ENCODE measurements at regions not wholly inside any gene's neighbourhood (a gene's known extent, or its start where the extent isn't known, plus 50 kb on each side); places are given as distances from the start of the nearest gene placed in this dataset.

- intact Hi-C loops (cut with DNase I) = no loop called here
- H3K4me3 ChIP-seq = no peak overlapping the region
- H3K4me1 ChIP-seq (ENCODE audit: insufficient read depth) = peaks cover 5% of the 10 kb centered on the region
- 80 to 93% (median 81%) methylated on average over 2 of the region's 2 CpGs for WGBS, 3 donors
- H3K9me3 ChIP-seq = no peaks in the 10 kb centered on the region
- no peak overlapping the region for H3K27ac ChIP-seq
- H3K27me3 ChIP-seq = no peaks in the 10 kb centered on the region
- no peaks in the 10 kb centered on the region for H3K36me3 ChIP-seq
- DNase-seq = no peak
- TF ChIP-seq POLR2A (IDR thresholded peaks at IDR 0.05) (no peak), CTCF (IDR thresholded peaks at IDR 0.05) (no peak), EP300 (IDR thresholded peaks at IDR 0.05) (no peak)
These were observed 537.9 kb upstream of the JARID2 start for GRCh38 chr6:14707971-14708465.

GRCh38 chr6:14709066-14709670 lies 536.7 kb upstream of the JARID2 start:
- Histone ChIP-seq H3K9me3 (no peaks in the 10 kb centered on the region), H3K27ac (no peak overlapping the region), H3K4me3 (no peak overlapping the region), H3K4me1 (ENCODE audit: insufficient read depth) (peaks cover 8% of the 10 kb centered on the region), H3K27me3 (no peaks in the 10 kb centered on the region), H3K36me3 (no peaks in the 10 kb centered on the region)
- TF ChIP-seq EP300 (IDR thresholded peaks at IDR 0.05) (no peak), POLR2A (IDR thresholded peaks at IDR 0.05) (no peak), CTCF (IDR thresholded peaks at IDR 0.05) (no peak)
- intact Hi-C loops (cut with DNase I) = no loop called here
- no peak for DNase-seq
- WGBS, 3 donors = 95 to 98% (median 95%) methylated on average over 12 of the region's 12 CpGs

GRCh38 chr6:14709900-14710299 lies 536.0 kb upstream of the JARID2 start:
- Histone ChIP-seq H3K36me3 (no peaks in the 10 kb centered on the region), H3K27ac (no peak overlapping the region), H3K4me3 (no peak overlapping the region), H3K4me1 (ENCODE audit: insufficient read depth) (peaks cover 8% of the 10 kb centered on the region), H3K27me3 (no peaks in the 10 kb centered on the region), H3K9me3 (no peaks in the 10 kb centered on the region)
- TF ChIP-seq CTCF (IDR thresholded peaks at IDR 0.05) (no peak), POLR2A (IDR thresholded peaks at IDR 0.05) (no peak), EP300 (IDR thresholded peaks at IDR 0.05) (no peak)
- intact Hi-C loops (cut with DNase I) = no loop called here
- DNase-seq = no peak
- WGBS, 3 donors = 92 to 95% (median 93%) methylated on average over 4 of the region's 4 CpGs

- DNase-seq = no peak
- no peak for TF ChIP-seq POLR2A (IDR thresholded peaks at IDR 0.05)
- no peak for TF ChIP-seq EP300 (IDR thresholded peaks at IDR 0.05)
- TF ChIP-seq CTCF (IDR thresholded peaks at IDR 0.05) = no peak
- Histone ChIP-seq H3K27ac (no peak overlapping the region), H3K9me3 (no peaks in the 10 kb centered on the region), H3K36me3 (no peaks in the 10 kb centered on the region), H3K4me1 (ENCODE audit: insufficient read depth) (peaks cover 8% of the 10 kb centered on the region), H3K27me3 (no peaks in the 10 kb centered on the region), H3K4me3 (no peak overlapping the region)
- 98 to 99% (median 98%) methylated on average over 5 of the region's 5 CpGs for WGBS, 3 donors
- intact Hi-C loops (cut with DNase I) = no loop called here
These were observed 535.4 kb upstream of the JARID2 start for GRCh38 chr6:14710421-14710820.
